ENCODE measurements at regions not wholly inside any gene's neighbourhood (a gene's known extent, or its start where the extent isn't known, plus 50 kb on each side); places are given as distances from the start of the nearest gene placed in this dataset.

DNA sequence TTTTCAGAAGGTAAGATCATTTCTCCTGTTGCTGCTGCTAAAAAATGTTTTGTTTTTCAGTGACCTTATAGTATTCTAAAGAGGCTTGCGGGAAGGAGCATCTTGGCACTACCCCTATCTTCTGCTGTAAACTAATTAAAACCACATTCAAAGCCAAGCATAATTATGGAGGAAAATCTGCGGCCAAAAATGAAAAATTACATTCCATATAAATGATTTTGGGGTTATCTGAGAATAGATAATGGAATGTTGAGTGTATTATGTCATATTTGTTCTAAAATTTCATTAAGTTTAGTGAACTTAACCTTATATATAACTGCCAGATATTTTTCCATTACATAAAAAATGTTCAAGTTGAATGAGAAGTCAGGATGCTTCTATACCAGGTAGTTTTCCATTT is 170.4 kb upstream of the TMC3 start:
- TF ChIP-seq POLR2A (IDR thresholded peaks at IDR 0.05; ENCODE audit: low read depth, low read length) (no peak), POLR2AphosphoS5 (IDR thresholded peaks at IDR 0.05; ENCODE audit: low read depth, low read length) (no peak), TAF1 (IDR thresholded peaks at IDR 0.05; ENCODE audit: borderline replicate concordance, low read depth, low read length) (no peak)
